ENCODE measurements at regions not wholly inside any gene's neighbourhood (a gene's known extent, or its start where the extent isn't known, plus 50 kb on each side); places are given as distances from the start of the nearest gene placed in this dataset.

GRCh38 chrX:64093761-64094160 is 111.7 kb downstream of the AMER1 start:
- TF ChIP-seq CTCF (IDR thresholded peaks at IDR 0.05; ENCODE audit: insufficient read depth, low read depth, low read length) (peak; percentile 19), EZH2 (IDR thresholded peaks at IDR 0.05; ENCODE audit: insufficient read depth, low read length) (no peak)

Measured in astrocyte (in vitro differentiated cells and primary cell).